Pulmonary artery endothelial cell (primary cell): ENCODE measurements at regions not wholly inside any gene's neighbourhood (a gene's known extent, or its start where the extent isn't known, plus 50 kb on each side); places are given as distances from the start of the nearest gene placed in this dataset.

ENCODE experiments used
- DNase-seq: peaks from one replicate; pipeline ENCODE4 v3.0.0-alpha.2; 2011; ENCODE audit warnings: low read depth, low spot score

GRCh38 chr3:144141074-144141473, 169.5 kb downstream of the DIPK2A start:
- DNase-seq = no peak

GRCh38 chr3:144141496-144141895, 169.9 kb downstream of the DIPK2A start:
- DNase-seq = no peak

DNA sequence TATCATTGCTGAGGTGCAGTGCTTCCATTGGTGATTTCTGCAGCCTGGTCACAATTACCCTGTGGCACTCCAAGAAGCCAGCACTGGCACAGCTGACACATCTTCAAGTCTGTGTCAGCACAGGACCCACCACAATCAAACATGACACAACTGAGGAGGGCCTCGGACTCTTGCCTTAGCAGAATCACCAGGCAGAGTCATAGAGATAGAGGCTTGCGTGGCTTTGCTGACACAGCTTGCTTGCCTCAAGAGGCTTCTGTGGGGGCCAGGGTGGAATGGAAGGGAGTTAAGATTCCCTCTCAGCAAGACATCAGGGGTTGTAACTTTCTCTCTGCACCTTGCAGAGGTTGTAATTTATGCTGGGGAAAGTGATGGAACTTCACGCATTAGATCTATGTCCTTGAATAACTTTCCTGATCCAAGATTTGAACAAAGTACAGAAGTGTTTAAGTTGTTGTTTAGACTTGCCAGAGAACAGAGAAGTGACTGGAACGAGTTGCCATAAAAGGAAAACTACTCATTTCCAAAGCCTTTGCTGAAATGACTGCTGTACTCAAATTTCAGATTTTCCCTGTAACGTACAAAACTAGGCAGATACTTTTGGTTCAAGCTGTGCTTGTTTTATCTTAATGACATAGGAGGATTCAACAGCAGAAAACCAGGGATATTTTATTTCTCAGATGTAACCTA, 170.7 kb downstream of the DIPK2A start:
- DNase-seq = no peak

DNA sequence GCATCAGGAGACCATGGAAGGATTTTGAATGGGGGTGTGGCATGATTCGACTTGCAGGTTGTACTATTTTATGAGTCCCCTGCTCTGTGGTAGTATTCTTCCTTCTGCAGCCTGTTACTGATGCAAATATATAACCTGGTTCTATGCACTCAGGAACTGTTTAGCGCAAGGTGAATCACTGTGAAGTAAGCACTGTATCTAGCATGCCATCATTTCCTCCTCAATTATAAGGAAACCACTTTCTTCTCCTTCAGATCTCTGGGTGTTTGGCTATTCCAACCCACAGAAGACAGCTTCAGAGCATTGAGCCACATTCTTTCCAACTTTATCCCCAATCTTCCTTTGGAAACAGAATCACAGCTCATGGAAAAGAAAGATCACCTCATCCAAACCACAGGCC, 176.7 kb downstream of the DIPK2A start:
- no peak for DNase-seq

DNA sequence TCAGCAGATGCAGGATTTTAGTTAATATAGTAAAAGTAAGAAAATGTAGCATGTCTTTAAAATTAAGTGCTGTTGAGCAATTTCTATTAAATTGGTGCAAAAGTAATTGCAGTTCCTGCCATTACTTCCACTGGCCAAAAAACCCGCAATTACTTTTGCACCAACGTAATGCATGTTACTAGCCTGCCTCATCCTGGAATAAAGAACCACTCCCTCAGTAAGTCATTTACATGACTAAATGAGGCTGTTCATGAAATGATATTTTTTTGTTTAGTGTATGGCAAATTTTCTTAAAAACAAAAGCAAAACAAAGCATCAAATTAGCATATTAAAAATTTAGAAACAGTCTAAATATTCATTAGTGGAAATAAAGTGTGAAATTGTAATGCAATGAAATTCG, 180.4 kb downstream of the DIPK2A start:
- DNase-seq = no peak

- no peak for DNase-seq
Observed at GRCh38 chr3:144160627-144161026, 189.0 kb downstream of the DIPK2A start.

DNA sequence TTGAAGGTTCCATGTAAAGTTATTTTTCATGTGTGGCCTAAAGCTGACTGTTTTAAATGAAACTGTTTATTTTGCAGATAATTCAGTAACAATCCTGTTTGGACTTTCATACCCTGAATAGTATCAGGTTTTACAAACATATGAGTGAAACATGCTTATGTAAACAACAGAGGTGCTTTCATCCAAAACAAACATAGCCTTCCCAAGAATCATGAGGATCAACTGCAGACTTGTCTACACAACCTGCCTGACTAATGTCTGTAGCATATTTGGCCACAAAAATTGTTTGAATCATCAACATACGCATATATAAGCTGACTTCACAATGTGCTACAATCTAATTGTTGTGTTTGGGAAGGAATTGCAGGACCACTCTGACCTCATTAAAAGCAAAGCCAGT, 190.4 kb downstream of the DIPK2A start:
- no peak for DNase-seq

DNA sequence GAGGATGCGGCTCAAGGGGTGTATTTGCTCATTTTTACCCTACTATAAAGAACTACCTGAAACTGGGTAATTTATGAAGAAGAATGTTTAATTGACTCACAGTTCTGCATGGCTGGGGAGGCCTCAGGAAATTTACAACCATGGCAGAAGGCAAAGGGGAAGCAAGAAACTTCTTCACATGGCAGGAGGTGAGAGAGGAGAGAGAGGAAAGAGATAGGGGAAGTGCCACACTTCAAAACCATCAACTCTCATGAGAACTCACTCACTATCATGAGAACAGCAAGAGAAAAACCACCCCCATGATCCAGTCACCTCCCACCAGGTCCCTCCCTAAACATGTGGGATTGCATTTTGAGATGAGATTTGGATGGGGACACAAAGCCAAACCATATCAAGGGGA, 192.7 kb downstream of the DIPK2A start:
- no peak for DNase-seq

DNA sequence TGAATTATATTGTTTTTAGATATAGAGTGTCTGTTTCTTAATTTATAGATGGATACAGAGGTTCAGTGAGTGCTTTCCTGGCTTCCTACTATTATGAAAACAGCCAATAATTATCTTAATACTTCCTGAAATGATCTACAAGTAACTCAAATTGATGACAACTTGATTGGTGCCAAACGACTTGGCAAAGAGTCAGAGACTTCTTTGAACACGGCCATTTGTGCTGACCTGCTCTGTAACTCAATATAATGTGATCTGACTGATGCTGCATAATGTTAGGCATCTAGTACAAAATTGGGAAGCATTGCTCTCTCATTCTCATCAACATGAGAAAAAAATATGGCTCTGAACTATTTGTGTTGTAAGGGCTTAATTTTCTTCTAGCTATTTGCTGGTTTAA, 193.9 kb downstream of the DIPK2A start:
- no peak for DNase-seq

DNA sequence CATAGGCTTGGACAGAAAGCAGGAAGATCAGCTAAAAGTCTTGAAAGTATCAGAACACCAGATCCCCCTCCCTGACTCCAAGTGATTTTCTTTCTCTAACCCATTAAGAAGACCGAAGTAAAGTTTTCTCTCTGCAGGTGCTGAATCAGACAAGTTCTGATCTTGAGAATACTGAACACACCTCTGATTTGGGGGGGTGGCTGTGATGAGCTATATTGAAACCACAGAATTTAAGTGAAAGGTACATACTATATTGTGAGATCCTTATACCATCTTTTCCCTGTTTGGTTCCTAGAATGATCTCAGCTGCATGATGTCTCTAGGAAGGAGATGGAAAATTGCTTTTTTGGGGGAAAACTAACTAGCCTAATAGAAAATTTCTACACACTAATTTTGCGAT, 196.0 kb downstream of the DIPK2A start:
- no peak for DNase-seq

- no peak for DNase-seq
Observed at GRCh38 chr3:144173491-144173890, 201.9 kb downstream of the DIPK2A start.

GRCh38 chr3:144175644-144176425, 204.2 kb downstream of the DIPK2A start:
- DNase-seq = no peak

- DNase-seq = no peak
Observed at GRCh38 chr3:144177649-144178048, 206.0 kb downstream of the DIPK2A start.

- no peak for DNase-seq
Observed at GRCh38 chr3:144178607-144179006, 207.0 kb downstream of the DIPK2A start.

DNA sequence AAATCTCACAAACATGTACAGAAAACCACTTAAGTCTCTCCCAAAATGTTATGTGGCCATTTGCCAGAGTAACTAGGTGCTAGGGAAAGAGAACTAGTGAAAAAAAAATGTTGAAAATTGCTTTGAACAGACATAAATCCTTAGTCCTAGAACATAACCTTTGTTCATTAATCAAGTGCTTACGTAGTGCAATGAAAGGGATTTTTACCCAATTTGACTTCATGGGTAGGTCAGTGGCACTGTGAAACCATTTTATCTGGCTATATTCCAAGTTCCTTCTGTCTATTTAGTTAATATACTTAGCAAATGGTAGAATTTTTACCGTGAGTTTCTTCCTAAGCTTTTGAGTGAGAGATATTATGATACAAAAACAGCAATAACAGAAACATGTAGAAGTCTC, 209.4 kb downstream of the DIPK2A start:
- DNase-seq = no peak

DNA sequence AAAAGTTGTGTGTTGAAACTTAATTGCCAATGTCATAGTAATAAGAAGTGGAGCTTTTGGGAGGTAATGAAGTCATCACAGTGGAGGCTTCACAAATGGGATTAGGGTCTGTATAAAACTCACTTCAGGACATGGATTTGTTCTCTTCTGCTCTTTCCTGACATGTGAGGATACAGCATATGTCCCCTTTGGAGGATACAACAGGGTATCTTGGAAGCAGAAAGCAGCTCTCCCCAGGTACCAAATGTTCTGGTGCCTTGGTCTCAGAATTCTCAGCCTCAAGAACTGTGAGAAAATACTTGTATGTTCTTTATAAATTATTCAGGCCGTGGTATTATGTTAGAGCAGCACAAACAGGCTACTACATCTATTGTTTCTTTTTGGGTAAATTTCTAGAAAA, 210.9 kb downstream of the DIPK2A start:
- DNase-seq = no peak

- DNase-seq = no peak
Observed at GRCh38 chr3:144185276-144185675, 213.7 kb downstream of the DIPK2A start.

DNA sequence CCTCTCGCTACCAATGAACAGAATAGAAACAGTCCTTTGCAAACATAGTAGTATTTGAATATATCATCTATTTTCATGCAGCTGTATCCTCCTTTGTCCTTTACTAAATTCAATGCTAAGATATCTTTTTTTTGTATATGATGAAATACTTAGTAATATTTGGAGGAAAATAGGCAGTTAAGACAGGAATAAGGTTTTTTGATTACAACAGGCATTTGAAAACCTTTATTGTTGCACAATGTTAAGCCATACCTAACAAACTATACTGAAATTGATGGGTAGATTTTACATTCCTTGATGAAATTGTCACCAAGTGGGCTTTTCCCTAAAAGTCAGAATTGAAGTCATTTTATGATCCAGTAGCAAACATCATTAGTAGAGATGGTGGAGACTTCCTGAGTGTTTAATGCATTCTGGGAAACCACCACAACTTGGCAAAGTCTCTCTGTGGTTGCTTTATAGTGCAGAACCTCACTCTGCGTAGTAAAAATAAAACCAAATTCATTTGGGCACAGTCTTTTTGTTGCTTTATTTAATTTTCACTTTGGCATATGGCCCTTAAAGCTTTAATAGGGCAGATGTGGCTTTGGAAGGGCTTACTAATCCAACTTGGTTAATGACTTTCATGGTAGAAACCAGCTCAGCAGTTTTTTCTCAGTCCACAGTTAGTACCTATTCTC, 216.0 kb downstream of the DIPK2A start:
- DNase-seq = no peak

- no peak for DNase-seq
Observed at GRCh38 chr3:144189044-144189443, 217.4 kb downstream of the DIPK2A start.

- DNase-seq = no peak
Observed at GRCh38 chr3:144197116-144197515, 225.5 kb downstream of the DIPK2A start.

- DNase-seq = no peak
Observed at GRCh38 chr3:144197582-144197981, 226.0 kb downstream of the DIPK2A start.

- no peak for DNase-seq
Observed at GRCh38 chr3:144200004-144200403, 228.4 kb downstream of the DIPK2A start.

DNA sequence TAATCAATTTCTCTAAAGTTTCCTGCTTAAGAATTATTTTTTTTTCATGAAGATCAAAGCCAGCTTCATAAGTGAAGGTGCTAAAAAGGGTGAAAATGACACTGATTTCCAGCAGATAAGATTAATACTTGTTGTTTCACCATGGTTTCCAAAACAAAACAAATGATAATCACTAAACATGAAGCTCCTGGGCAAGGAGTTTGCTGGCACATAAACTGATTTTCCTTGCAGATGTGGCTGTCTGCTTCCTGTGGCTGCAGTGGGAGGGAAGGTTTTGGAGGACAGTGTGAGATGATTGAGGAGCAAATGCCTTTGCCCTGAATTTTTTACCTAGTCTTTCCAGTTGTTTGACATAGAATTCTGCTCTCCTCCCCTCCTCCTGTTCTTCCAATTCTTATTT, 228.8 kb downstream of the DIPK2A start:
- no peak for DNase-seq
